A204.1 (cell line): ENCODE measurements at regions not wholly inside any gene's neighbourhood (a gene's known extent, or its start where the extent isn't known, plus 50 kb on each side); places are given as distances from the start of the nearest gene placed in this dataset.

ENCODE experiments used
- FAIRE-seq: peaks from 2 replicates; lab custom pipeline; 2012; peaks lifted over from hg19 to GRCh38; lab: Jason Lieb, UNC

DNA sequence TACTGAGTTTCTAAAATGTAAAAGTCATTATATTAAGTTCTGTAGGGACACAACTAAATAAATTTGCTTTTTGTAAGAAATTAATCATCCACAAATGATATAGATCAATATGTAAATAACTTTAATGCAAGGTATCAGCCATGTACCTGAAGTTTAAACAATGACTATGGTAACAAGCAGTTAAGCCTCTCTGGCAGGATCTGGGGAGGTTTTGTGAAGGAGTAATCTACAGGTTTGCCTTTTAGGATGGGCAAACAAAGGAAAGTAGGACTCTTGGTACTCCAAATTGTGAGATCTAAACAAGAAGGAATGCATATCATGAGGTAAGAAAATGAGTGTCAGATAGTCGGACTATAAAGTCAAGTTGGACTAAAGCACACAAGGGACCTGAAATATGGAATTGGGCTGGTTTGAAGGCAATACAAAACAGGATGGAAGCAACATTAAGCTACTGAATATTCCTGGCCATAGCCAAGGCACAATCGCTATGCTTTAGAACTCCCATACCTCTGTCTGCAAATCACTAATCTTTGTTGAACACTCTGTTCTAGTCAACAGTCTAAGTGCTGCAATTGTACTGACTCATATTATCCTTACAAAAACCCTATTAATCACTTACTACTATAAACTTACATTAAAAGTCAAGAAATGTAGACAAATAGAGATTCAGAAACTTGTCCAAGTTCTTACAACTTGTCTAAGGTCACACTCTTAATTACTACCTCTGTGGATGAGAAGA is 412.8 kb downstream of the DIPK2A start:
- FAIRE-seq: no peak

GRCh38 chr3:144390786-144391185 is 419.2 kb downstream of the DIPK2A start:
- no peak for FAIRE-seq

GRCh38 chr3:144391236-144391635 is 419.6 kb downstream of the DIPK2A start:
- FAIRE-seq: no peak

DNA sequence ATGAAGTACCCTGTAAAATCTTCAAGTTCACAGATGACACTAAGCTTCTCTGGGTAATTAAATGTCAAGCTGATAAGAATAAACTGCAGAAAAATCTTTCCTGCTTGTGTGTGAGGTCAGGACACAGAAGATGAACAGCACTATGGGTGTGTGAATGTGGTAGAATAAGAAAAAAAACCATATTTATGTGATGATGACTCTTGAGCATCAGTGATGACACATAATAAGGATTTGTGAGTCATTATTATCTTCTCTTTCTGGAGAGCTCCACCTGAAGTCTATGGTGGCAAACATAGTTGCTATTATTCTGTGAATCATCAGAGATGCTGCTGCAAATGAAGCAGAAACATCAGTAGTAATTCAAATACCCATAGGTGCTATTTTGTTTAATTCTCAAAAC is 422.4 kb downstream of the DIPK2A start:
- FAIRE-seq: no peak

DNA sequence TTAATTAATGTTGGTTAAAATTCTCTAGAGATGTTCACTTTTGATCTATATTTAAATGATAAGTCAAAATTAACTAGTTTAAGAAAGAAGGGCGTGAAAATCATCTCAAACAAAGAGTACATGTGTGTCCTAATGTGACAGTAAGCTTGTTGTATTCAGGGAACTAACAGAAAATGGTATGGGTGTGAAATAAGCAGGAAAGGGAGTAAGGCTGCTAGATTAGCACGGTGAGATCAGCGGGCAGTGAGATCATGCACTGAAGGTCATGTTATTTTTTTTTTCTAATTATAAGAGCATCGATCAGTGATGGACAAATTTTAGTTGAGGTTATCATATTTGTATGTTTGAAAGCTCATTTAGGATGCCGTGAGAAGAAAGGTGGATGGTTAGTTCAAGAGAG is 430.8 kb downstream of the DIPK2A start:
- FAIRE-seq: no peak

DNA sequence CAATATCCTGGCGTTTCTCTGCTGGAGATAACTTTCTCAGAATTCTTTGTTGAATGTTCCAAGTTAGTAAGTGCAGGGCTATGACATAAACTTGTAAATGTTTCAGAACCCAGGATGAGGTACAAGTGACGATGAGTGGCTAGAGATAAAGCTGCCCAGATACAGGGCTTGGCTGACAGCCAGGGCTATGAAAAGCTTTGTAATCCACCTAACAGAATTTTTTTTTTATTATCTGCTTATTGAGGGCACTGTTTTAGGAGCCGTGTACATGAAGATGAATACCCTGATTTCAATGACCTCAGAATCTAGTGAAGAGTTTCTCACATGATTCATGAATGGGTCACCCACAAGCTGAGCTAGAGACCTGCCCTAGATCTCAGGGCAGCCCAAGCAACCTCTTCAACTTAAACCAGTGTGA is 431.4 kb downstream of the DIPK2A start:
- no peak for FAIRE-seq

DNA sequence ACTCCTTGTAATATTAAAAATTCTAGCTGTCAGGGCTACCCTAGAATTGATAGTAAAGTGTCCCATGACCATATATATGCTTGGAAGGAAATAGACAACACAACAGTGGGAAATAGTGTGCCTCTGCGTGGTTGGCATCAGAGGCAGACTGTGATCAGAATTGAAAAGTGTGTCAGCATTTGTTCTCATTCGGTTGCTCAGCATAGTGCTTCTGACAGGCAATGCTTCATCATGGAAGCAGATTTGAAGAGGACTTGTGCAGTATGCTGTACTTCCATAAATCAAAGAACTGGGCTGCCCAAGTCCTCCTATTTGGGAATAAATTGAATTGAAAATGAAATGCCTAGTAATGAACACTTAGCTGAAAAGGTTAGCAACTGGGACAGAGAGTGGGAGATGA is 435.7 kb downstream of the DIPK2A start:
- no peak for FAIRE-seq

GRCh38 chr3:144409319-144409718 is 437.7 kb downstream of the DIPK2A start:
- no peak for FAIRE-seq

DNA sequence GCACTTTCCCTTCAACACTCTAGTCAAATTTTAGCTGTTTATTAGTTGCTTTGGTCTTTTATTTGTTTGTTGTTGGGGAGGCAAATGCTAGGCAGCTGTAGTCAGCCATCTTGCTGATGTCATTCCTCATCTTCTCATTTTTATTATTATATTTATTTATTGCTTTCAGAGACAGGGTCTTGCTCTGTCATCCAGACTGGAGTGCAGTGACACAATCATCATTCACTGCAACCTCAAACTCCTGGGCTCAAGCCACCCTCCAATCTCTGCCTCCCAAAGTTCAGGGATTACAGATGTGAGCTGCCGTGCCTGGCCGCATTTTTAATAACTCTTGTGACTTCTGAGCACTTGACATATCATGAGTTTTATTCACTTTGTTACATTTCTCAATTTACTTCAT is 441.4 kb downstream of the DIPK2A start:
- no peak for FAIRE-seq

- no peak for FAIRE-seq
Measured at GRCh38 chr3:144415492-144415891, 443.9 kb downstream of the DIPK2A start.

DNA sequence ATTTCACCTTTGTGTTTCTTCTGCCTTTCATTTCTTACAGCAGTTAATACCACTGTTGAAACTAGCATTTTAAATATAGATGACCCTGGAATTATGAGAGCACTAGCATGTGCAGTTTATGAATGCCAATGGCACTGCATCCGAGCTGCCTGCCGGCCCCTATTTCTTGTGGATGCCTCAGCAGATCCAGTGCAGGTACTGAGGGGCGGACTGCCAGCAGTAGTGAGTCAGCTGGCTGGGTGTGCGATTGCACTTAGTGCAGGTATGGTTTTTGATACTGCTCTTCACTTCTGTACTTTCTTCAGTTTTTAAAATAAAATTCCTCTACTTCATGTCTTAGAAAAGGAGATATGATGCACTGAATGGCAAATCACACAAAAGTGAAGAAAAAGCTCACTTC is 453.0 kb downstream of the DIPK2A start:
- FAIRE-seq: no peak

DNA sequence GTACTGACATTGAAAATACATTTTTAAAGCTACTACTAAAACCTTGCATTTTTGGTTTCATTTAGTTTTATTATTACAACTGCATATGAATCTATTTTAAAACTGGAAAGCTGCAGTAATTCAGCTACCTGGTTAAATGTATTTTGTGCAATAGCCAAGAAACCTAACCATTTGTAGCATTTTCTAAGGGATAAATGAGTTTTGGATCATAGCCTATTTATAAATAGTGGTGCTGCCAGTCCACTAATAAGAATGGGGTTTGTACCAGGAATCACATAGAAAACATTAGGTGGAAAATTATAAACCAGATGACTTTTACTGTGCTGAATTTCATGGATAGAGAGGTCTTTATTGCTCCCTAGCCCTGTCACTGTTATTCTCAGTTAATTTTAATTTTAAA is 454.7 kb downstream of the DIPK2A start:
- no peak for FAIRE-seq

- FAIRE-seq: no peak
Measured at GRCh38 chr3:144426967-144427366, 455.3 kb downstream of the DIPK2A start.

DNA sequence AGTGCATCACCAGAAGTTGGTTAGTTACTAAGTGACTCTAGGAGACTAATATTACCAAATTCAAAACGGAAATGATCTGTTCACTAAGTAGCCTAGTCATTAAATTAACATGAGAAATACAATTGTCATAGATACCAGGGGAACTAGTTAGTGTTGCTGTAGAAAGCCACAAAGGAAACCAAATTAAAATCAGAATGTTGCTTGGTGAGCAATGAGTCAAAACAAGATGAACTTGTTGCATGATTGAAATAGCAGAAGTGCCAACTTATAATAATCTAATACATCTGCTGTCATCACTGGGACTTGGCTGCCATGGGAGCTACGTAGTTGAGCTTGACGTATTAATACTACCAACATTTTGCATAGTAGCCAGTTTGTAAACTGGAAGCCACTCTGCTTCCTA is 458.1 kb downstream of the DIPK2A start:
- FAIRE-seq: no peak

DNA sequence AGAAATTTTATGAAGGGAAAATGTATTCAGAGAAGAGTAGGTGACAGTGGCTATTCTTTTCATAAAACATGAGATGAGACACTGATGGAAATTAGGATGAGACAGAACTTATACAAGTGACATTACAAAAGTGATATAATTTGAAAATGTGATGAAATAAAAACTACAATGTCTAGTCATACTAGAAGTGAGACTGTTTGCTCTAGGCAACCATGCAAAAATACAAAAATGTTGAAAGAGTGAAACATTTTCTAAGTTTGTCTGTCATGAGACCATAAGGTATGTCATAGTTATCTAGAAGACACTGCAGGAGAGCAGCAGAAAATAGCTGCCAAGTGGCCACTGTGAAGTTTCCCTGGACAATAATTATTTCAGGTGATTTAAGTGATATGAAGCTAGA is 459.5 kb downstream of the DIPK2A start:
- FAIRE-seq: no peak

DNA sequence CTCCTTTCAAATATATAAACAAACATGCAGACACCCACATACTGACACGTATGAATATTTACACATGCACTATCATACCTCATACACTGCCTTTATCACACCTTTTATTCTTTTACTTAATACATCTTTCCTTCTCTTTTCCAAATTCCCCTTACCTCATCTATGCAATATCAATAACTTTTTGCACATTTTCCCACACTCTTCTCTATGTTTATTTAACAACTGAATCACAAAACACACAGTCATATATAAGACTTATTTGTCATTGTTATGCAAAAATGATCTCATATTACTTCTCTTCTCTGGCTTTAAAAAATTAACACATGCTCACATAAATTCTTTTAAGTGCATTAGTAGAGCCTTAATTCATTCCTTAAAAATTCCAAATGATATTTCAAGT is 461.4 kb downstream of the DIPK2A start:
- no peak for FAIRE-seq

DNA sequence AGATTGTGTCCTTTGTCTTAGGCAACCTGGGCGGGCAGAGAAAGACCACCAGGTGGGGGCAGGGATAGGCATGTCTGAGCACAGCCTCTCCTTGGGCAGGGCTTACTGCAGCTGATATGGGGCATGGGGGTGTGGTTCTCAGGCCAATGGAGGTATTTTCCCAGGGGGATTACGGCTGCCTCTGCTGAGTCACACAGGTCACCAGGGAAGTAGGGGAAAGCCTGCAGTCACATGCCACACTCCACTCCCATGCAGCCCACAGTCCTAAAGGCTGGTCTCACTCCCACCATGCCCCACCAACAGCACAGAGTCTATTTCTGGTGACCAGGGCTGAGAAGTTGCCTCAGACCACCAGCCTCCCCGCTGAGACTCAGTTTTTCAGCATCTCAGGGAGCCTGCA is 466.4 kb downstream of the DIPK2A start:
- FAIRE-seq: no peak

- FAIRE-seq: no peak
Measured at GRCh38 chr3:144444061-144444460, 472.4 kb downstream of the DIPK2A start.

- no peak for FAIRE-seq
Measured at GRCh38 chr3:144444546-144444945, 472.9 kb downstream of the DIPK2A start.

- no peak for FAIRE-seq
Measured at GRCh38 chr3:144455841-144456440, 484.3 kb downstream of the DIPK2A start.

GRCh38 chr3:144457758-144458157 is 486.1 kb downstream of the DIPK2A start:
- no peak for FAIRE-seq

DNA sequence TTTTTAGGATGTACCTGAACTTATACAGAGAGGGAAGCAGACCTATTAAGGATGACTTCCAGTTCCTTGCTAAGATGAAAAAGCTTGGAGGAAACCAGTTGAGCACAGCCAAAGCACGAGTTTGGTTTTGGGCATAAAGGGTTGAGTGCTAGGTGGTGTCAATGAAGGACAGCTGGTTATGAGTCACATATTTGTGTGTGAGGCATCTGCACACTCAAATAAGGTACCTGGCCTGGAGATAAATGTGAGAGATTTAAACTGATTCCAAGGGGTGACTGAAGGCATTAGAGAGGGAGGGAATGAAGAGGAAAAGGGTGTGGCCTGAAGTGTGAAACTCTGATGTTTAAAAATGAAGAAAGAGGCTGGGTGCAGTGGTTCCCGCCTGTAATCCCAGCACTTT is 486.7 kb downstream of the DIPK2A start:
- FAIRE-seq: no peak

GRCh38 chr3:144462337-144462736 is 490.7 kb downstream of the DIPK2A start:
- no peak for FAIRE-seq

DNA sequence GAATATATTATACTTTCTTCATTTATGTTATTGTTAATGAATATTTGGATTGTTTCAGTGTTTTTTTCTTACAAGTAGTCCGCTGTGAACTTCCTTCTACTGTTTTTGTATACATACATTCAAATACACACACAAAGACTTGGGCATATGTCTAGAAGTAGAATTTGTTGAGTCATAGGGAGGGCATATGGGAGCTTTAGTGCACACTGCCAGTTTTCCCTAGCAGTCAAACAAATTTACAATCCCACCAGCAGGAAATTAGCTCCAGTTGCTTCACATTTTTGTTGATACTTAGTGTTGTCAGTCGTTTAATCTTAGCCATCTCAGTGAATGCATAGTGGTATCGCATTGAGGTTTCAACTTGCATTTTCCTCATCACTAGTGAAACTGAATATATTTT is 492.3 kb downstream of the DIPK2A start:
- no peak for FAIRE-seq
